MCF 10A (cell line): ENCODE measurements at regions not wholly inside any gene's neighbourhood (a gene's known extent, or its start where the extent isn't known, plus 50 kb on each side); places are given as distances from the start of the nearest gene placed in this dataset.
A peak's percentile ranks its signal among the peaks of the same experiment; 100 is the strongest.

Experiments
- BruUV-seq: library from RNA; stranded (reverse); fragments of 400-500 nt; replicated peaks from 2 replicates; lab custom pipeline; 2021; lab: Mats Ljungman, UMichigan
- CTCF ChIA-PET: fragments of 300-600 bp; sonication (Branson Sonifier 250); formaldehyde crosslinking; extraction: SDS; loops from one replicate; lab custom pipeline; 2021; ENCODE audit warnings: antibody characterized with exemption, inconsistent platforms; lab: Yijun Ruan, JAX
- POLR2A ChIA-PET: fragments of 300-600, 350-650 bp; sonication (Branson Sonifier 250); formaldehyde crosslinking; extraction: SDS; loops from one replicate; lab custom pipeline; 2020; ENCODE audit warnings: antibody characterized with exemption, inconsistent platforms; lab: Yijun Ruan, JAX
- DNase-seq: peaks from one replicate; pipeline ENCODE4 v3.0.0-alpha.2; 2018; ENCODE audit not compliant: unreplicated experiment
- H3K27ac Mint-ChIP-seq: one replicate; pipeline ENCODE4 v1.8.0; 2022; ENCODE audit warnings: mild to moderate bottlenecking, low read depth, mixed read lengths; ENCODE audit not compliant: unreplicated experiment
- H3K27me3 Mint-ChIP-seq: one replicate; pipeline ENCODE4 v1.8.0; 2022; ENCODE audit warnings: mixed read lengths; ENCODE audit not compliant: insufficient read depth, unreplicated experiment
- H3K36me3 Mint-ChIP-seq: one replicate; pipeline ENCODE4 v1.8.0; 2022; ENCODE audit warnings: mild to moderate bottlenecking, moderate library complexity, mixed read lengths; ENCODE audit not compliant: insufficient read depth, unreplicated experiment
- H3K4me1 Mint-ChIP-seq: one replicate; pipeline ENCODE4 v1.8.0; 2022; ENCODE audit warnings: mixed read lengths; ENCODE audit not compliant: insufficient read depth, unreplicated experiment
- H3K4me3 Mint-ChIP-seq: one replicate; pipeline ENCODE4 v1.8.0; 2022; ENCODE audit warnings: mild to moderate bottlenecking, moderate library complexity, mixed read lengths; ENCODE audit not compliant: unreplicated experiment
- H3K9me3 Mint-ChIP-seq: one replicate; pipeline ENCODE4 v1.8.0; 2022; ENCODE audit warnings: mixed read lengths; ENCODE audit not compliant: unreplicated experiment
- intact Hi-C: fragments of 100-400 bp; cut with micrococcal nuclease; formaldehyde crosslinking; loops from 2 replicates; pipeline ENCODE4 v1.14.1; 2022
- TF ChIP-seq, protein P1 (sequence below): fragments of 200-600 bp; IDR thresholded peaks from one replicate; pipeline ENCODE4 v1.8.0; 2022; ENCODE audit warnings: antibody characterized with exemption, mild to moderate bottlenecking; ENCODE audit not compliant: unreplicated experiment

DNA sequence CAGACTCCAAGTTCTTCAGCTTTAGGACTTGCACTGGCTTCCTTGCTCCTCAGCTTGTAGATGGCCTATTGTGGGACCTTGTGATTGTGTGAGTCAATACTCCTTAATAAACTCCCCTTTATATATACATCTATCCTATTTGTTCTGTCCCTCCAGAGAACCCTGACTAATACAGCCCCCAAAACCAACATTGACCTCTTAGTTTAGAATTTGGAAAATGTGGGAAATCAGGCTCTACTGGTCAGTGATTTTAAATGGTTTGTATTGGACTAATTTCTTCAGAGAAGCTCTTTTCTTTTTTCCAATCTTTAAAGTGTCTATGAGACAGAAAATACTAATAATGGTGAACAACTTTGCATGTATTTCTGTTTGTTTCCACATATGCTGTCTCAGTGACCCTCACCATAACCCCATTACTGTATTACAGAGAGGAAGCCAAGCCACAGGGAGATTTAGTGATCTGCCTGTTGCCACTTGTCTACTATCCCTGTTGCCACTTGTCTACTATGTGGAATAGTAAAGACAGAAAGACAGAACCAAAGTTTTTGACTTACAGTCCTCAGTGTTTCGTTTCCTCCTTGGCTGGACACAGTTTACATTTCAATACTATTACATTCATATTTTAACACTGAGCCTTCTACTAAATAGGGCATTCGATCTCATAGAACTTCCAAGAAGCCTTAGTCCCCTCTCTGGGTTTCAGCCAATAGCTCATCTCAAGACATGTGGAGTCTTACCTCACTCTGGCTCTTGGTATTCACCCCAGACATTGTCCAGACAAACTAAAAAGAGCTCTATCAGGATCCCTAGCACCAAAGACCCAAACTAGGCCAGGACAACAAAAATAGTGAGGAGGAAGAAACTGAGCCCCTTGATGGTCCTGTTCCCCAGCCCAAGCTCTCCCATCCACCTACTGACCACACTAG, 121.0 kb downstream of the AKR1D1 start:
- intact Hi-C loops = no loop called here
- H3K36me3 Mint-ChIP-seq = no peaks in the 10 kb centered on the region
- no peaks in the 10 kb centered on the region for H3K9me3 Mint-ChIP-seq
- peaks cover 25% of the 10 kb centered on the region for H3K4me1 Mint-ChIP-seq
- ChIA-PET CTCF (interaction anchor here (0.6 to 1.5 kb wide), 2 partner anchors 36 to 57 kb away, joined by 3 to 5 read pairs; no protein-coding TSS in a partner anchor), POLR2A (interaction anchor here (0.5 to 1.1 kb wide), 4 partner anchors 37 to 277 kb away, joined by 3 to 4 read pairs (median 3); no protein-coding TSS in a partner anchor)
- H3K27me3 Mint-ChIP-seq = peaks cover 11% of the 10 kb centered on the region
- no peak overlapping the region for H3K27ac Mint-ChIP-seq
- no peak overlapping the region for H3K4me3 Mint-ChIP-seq
- no TSS peak for BruUV-seq
- TF ChIP-seq, protein P1, sequence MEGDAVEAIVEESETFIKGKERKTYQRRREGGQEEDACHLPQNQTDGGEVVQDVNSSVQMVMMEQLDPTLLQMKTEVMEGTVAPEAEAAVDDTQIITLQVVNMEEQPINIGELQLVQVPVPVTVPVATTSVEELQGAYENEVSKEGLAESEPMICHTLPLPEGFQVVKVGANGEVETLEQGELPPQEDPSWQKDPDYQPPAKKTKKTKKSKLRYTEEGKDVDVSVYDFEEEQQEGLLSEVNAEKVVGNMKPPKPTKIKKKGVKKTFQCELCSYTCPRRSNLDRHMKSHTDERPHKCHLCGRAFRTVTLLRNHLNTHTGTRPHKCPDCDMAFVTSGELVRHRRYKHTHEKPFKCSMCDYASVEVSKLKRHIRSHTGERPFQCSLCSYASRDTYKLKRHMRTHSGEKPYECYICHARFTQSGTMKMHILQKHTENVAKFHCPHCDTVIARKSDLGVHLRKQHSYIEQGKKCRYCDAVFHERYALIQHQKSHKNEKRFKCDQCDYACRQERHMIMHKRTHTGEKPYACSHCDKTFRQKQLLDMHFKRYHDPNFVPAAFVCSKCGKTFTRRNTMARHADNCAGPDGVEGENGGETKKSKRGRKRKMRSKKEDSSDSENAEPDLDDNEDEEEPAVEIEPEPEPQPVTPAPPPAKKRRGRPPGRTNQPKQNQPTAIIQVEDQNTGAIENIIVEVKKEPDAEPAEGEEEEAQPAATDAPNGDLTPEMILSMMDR = no peak
- DNase-seq = no peak

DNA sequence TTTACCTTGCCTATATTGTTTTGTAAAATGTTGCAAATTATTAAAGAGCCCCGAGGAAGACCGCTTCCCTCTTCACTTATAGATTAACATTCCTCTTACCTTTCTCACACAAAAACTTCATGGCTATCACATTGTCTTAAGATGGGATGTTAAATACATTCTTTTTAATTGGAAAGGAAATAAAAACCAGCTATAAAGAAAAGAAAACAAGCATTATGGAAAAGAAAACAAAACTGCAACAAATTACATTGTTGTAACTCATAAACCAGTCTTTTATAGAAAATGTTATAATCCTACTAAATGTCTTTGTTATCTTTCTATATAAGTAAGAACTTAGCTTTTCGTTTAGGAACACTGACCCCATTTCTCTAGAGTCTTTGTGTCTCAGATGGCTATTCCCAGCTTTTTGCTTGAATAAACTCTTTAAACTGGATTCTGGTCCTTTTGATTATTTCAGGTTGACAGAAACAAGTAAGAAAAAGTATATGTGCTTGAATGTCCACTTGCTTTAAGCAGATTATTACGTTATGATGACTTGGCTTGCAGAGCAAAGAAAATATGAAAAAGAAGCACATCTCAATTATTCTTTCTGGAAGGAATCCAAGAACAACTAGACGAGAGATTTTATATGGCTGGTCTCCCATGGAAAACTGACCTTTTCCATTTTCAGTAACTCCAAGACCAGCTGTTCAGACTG, 128.2 kb downstream of the AKR1D1 start:
- Mint-ChIP-seq H3K36me3 (no peaks in the 10 kb centered on the region), H3K27ac (no peak overlapping the region), H3K27me3 (no peaks in the 10 kb centered on the region), H3K9me3 (no peaks in the 10 kb centered on the region), H3K4me3 (no peak overlapping the region), H3K4me1 (peaks cover 14% of the 10 kb centered on the region)
- peak; percentile 50 for DNase-seq
- intact Hi-C loops = no loop called here
- BruUV-seq = no TSS peak
- POLR2A ChIA-PET = interaction anchor here (0.6 to 0.9 kb wide), 2 partner anchors 48 to 89 kb away, joined by 3 read pairs; no protein-coding TSS in a partner anchor
- CTCF ChIA-PET = interaction anchor here (0.6 kb wide), 1 partner anchor 195 kb away, joined by 3 read pairs; no protein-coding TSS in a partner anchor
- TF ChIP-seq, protein P1 = no peak

DNA sequence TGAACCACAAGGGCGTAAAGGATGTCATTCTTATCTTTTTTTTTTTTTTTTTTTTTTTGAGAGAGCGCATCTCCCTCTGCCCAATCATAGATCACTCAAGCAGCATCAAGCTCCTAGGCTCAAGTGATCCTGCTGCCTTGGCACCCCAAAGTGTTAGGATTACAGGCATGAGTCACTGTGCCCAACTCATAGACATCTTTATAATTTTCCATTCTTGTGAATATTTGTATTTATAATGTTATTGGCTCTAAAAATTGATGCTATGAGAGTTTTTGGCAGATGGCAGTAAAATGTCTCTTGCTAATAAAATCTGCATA, 128.7 kb downstream of the AKR1D1 start:
- ChIA-PET CTCF (interaction anchor here (0.6 kb wide), 1 partner anchor 194 kb away, joined by 3 read pairs; no protein-coding TSS in a partner anchor), POLR2A (interaction anchor here (0.6 to 0.9 kb wide), 2 partner anchors 48 to 88 kb away, joined by 3 read pairs; no protein-coding TSS in a partner anchor)
- no TSS peak for BruUV-seq
- peaks cover 14% of the 10 kb centered on the region for H3K4me1 Mint-ChIP-seq
- no peaks in the 10 kb centered on the region for H3K27me3 Mint-ChIP-seq
- TF ChIP-seq, protein P1 = no peak
- no peak for DNase-seq
- intact Hi-C loops = no loop called here
- H3K9me3 Mint-ChIP-seq = no peaks in the 10 kb centered on the region
- H3K4me3 Mint-ChIP-seq = no peak overlapping the region
- no peaks in the 10 kb centered on the region for H3K36me3 Mint-ChIP-seq
- no peak overlapping the region for H3K27ac Mint-ChIP-seq

DNA sequence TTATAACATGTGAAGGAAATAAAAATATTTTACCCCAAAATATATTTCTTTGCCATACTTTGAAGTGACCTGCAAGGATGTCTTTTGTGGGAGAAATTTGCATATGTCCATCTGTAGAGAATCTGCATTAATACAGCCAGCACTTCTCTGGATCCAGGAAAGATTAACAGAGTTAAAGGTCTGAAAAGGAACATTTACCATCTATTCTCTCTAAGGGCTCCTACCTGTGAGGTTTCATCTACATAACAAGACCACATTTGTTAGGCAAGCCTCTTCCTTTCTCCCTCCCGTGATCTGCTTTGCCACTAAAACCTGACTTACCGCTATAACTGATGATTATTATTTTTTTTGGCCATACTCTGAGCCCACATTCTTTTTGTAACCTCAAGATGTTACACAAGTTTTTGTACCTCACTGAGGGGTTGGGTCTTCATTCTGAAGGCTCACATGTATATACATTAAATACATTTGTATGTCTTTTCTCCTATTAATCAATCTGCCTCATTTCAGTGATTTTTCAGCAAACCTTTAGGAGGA, 129.4 kb downstream of the AKR1D1 start:
- H3K36me3 Mint-ChIP-seq = no peaks in the 10 kb centered on the region
- intact Hi-C loops = no loop called here
- DNase-seq = peak; percentile 75
- POLR2A ChIA-PET = no interaction called here
- TF ChIP-seq, protein P1 = no peak
- H3K4me3 Mint-ChIP-seq = no peak overlapping the region
- no peaks in the 10 kb centered on the region for H3K27me3 Mint-ChIP-seq
- CTCF ChIA-PET = no interaction called here
- no peaks in the 10 kb centered on the region for H3K9me3 Mint-ChIP-seq
- no TSS peak for BruUV-seq
- no peak overlapping the region for H3K27ac Mint-ChIP-seq
- peaks cover 14% of the 10 kb centered on the region for H3K4me1 Mint-ChIP-seq
